Tongue (tissue), 1 donor: ENCODE measurements at regions not wholly inside any gene's neighbourhood (a gene's known extent, or its start where the extent isn't known, plus 50 kb on each side); places are given as distances from the start of the nearest gene placed in this dataset.
"Not testable (repeated sequence)": the region's sequence is repeated elsewhere in the genome, so short reads cannot be mapped to it uniquely, and the experiment has no call there.

Source experiments
- DNase-seq: peaks from one replicate; pipeline ENCODE4 v3.0.0-alpha.2; 2015

DNA sequence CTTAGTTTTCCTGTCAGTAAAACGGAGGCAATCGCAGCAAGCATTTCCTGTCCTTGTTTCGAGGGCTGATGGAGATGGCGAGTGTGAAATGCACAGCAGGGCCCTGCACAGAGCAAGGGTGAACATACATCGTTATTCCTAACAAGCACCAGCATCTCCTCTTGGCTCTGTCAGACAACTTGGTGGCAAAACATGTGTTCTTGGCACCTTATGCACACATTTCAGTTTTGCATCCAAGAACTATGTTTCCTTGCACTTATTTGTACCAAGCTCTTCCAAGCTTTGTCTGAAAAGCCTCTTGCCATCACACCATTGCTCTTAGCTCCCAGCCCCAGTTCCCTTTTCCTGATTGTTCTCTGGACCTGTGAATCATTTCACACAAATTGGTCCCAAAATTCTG is 132.9 kb upstream of the GRB10 start:
- no peak for DNase-seq

DNA sequence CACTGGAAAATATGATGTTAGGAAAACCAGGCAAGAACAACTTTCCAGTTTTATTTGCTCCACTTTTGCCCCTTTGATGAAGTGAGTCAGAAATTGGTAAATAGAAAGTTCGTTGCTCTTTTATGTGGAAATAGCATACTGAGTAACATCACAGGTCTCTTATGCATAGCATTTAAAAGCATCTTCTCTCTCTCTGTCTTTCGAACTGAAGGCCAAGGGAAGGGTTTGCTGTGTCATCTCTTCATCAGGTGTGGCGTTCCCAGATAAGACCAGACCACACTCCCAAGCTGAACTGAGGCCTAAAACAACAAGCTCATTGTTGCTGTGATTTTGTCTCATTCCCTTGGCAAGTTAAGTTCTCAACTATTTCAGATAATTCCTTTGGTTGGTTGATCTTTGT is 131.8 kb upstream of the GRB10 start:
- DNase-seq, result no peak

GRCh38 chr7:50908628-50909290 is 126.1 kb upstream of the GRB10 start:
- no peak for DNase-seq

DNA sequence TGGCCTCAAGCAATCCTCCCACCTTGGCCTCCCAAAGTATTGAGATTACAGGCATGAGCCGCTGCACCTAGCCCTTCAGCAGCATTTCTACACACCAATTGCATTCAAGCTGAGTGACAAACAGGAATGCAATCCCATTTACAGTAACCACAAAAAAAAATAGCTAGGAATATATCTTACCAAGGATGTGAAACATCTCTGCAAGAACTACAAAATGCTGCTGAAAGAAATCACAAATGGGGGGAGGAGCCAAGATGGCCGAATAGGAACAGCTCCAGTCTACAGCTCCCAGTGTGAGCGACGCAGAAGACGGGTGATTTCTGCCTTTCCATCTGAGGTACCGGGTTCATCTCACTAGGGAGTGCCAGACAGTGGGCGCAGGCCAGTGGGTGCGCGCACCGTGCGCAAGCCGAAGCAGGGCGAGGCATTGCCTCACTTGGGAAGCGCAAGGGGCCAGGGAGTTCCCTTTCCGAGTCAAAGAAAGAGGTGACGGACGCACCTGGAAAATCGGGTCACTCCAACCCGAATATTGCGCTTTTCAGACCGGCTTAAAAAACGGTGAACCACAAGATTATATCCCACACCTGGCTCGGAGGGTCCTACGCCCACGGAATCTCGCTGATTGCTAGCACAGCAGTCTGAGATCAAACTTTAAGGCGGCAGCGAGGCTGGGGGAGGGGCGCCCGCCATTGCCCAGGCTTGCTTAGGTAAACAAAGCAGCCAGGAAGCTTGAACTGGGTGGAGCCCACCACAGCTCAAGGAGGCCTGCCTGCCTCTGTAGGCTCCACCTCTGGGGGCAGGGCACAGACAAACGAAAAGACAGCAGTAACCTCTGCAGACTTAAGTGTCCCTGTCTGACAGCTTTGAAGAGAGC is 116.1 kb upstream of the GRB10 start:
- not testable (repeated sequence) for DNase-seq

GRCh38 chr7:50887061-50887460 is 104.4 kb upstream of the GRB10 start:
- DNase-seq, result not testable (repeated sequence)

GRCh38 chr7:50872437-50872836 is 89.7 kb upstream of the GRB10 start:
- no peak for DNase-seq

DNA sequence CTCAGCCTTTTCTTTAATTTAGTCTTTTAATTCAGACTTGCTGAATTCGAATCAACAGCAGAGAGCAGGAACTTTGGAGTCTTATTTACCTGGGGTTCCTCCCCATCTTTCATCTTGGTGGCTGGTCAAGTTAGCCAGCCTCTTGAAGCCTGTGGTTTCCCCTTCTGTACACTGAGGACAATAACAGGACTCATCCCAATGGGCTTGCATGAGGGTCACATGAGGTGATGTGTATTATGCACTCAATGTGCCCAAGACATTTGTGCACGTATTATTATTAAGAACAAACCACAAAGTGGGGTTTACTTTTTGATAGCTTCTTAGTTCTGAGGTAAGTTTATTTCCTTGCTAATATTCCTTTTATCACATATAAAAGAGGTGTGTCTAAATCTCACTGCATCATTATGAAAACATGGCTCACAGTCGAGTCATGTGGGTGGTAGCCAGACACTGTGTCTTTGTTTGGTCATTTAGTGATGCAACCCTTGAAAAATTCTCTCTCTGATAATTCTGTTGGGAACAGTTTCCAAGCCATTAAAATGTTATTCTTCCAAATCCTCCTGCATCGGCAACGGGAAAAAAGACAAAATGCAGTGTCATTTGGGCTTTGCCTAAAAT is 86.5 kb upstream of the GRB10 start:
- peak; percentile 4 for DNase-seq

GRCh38 chr7:50868426-50869100 is 85.9 kb upstream of the GRB10 start:
- no peak for DNase-seq

DNA sequence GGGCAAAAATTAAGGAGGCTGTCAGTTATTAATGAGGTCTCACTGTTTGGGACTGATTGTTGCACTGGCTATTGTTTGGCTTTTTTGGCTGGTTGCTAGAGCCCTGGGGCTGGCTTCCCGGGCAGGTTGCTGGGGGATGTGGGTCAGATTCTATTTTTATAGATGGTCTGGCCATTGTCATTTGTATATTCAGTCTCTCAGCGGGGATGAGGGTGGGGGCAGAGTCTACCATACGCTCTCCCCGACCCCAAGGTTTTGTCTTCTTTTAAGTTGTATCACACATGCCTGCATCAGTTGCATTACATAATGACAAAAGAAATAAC is 84.3 kb upstream of the GRB10 start:
- no peak for DNase-seq

DNA sequence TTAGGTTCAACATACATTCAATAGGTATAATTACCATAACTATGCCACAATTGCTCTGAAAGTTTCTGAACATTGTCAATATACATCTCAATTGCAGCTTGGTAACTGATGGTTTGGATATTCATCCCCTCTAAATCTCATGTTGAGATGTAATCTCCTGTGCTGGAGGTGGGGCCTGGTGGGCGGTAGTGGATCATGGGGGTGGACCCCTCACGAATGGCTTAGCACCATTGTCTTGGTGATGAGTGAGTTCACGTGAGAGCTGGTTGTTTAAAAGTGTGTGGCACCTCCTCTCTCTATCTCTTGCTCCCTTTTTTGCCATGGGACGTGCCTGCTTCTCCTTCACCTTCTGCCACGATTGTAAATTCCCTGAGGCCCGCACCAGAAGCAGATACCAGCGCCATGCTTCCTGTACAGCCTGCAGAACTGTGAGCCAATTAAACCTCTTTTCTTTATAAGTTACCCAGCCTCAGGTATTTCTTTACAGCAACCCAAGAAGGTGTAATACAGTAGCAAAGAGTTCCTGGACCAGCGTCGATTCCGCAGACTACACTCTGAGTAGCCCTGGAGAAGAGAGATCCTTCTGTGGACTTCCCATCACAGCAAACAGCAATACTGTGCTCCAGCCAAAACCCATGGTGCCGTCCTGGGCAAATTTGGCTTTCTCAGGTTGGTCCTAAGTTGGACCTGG is 83.8 kb upstream of the GRB10 start:
- no peak for DNase-seq

- no peak for DNase-seq
Observed at GRCh38 chr7:50865450-50865849, 82.8 kb upstream of the GRB10 start.

DNA sequence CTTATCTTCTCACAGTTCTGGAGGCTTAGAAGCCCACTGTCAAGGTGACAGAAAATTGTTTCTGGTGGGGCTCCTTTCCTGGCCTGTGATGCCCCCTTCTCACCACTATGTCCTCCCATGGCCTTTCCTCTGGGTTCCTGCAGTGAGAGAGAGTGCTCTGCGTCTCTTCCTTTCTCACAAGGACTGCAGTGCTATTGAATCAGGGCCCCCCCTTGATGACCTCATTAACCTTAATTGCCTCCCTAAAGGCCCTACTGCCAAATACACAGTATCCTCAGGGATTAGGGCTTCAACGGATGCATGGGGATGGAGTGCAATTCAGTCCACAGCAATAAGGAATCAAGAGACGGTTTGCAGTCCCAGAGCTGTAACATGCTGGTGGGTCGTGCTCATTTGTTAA is 82.0 kb upstream of the GRB10 start:
- no peak for DNase-seq

DNA sequence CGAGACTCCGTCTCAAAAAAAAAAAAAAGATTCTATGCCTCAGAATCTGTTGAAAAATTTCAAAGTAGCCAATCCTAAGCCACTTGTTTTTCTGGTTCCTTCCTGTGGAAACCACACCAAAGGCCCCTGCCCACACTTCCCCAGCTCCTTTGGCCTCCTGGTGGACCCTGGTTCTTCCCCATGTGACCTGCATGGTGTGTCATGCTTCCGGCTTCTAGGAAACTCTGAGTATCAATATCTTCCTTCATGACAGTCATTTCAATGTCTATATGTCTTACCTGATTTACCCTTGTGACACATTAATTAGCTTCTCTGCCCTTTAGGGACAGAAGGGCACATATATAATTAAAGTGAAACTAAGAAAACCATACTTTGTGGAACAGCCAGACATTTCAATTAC is 80.4 kb upstream of the GRB10 start:
- no peak for DNase-seq

GRCh38 chr7:50862302-50862701 is 79.6 kb upstream of the GRB10 start:
- no peak for DNase-seq

- no peak for DNase-seq
Observed at GRCh38 chr7:50860598-50860997, 77.9 kb upstream of the GRB10 start.

- no peak for DNase-seq
Observed at GRCh38 chr7:50860174-50860573, 77.5 kb upstream of the GRB10 start.

- DNase-seq, result no peak
Observed at GRCh38 chr7:50858528-50859245, 76.0 kb upstream of the GRB10 start.

DNA sequence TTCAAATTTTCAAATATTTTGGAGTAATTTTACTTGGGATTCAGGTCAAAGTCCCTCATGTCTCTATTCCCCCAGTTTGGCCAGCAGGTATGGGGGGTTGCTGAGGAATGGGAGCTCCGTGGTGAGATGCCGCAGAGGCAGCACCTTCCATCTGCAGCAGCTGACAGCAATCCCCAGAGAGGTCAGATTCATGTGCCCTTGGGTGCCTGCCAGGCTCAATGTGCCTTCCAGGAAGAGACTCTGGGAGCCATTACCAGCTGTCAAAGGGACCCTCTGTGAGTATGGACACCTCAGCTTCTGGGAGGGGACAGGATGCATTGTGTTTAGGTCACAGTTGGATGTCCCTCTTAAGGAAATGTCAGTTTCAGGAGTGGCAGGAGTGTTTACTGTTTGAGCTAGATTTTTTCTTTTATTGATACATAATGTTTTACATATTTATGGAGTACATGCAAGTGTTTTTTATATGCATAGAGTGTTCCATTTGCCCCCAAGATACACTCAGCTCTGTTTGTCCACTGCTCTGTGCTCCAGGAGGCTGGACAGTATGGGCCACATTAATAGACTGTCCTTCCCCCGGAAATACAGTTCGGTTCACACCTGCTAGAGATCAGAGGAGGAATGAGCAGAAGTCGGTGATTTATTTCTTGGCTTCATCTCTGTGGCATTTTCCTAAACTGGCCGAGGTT is 75.3 kb upstream of the GRB10 start:
- DNase-seq, result no peak

GRCh38 chr7:50856806-50857205 is 74.1 kb upstream of the GRB10 start:
- DNase-seq, result no peak

DNA sequence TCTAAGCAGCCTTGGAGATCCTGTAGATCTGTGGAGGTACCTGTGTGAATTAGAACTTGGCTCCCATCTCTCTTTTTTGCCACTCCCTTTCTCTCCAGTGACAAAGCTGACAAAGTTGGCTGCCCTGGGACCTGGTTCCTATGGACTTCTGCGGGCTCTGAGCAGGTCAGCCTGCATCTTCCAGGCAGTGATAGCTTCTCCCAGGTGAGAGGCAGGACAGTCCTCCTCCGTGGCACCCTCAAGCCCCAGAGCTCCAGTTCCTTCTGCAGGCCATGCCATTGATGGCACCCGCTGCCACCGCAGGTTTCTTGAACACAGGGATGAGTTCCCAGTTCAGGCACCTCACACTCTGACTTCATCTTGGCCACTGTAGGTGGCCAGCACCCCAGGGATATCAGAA is 73.5 kb upstream of the GRB10 start:
- no peak for DNase-seq

- DNase-seq, result no peak
Observed at GRCh38 chr7:50855526-50855925, 72.8 kb upstream of the GRB10 start.
